ENCODE measurements at regions not wholly inside any gene's neighbourhood (a gene's known extent, or its start where the extent isn't known, plus 50 kb on each side); places are given as distances from the start of the nearest gene placed in this dataset.

DNA sequence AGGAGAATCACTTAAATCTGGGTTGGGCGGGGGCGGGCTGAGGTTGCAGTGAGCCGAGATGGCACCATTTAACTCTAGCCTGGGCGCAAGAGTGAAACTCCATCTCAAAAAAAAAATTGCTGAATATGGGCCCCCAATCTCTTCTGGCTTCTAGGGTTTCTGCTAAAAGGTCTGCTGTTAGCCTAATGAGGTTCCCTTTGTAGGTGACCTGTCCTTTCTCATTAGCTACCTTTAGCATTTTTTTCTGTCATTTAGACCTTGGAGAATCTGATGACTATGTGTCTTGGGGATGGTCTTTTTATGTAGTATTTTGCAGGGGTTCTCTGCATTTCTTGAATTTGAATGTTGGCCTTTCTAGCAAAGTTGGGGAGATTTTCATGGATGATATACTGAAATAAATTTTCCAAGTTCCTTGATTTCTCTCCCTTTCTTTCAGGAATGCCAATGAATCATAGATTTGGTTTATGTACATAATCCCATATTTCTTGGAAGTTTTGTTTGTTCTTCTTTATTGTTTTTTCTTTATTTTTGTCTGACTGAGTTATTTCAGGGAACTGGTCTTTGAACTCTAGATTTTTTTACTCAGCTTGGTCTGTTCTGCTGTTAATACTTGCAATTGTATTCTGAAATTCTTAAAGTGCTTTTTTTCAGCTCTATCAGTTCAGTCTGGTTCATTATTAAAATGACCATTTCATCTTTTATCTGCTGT, 181.5 kb downstream of the TTC6 start:
- no peak for TF ChIP-seq ZNF133 (tag by site-specific recombination; IDR thresholded peaks at IDR 0.05)
- TF ChIP-seq, protein P1, sequence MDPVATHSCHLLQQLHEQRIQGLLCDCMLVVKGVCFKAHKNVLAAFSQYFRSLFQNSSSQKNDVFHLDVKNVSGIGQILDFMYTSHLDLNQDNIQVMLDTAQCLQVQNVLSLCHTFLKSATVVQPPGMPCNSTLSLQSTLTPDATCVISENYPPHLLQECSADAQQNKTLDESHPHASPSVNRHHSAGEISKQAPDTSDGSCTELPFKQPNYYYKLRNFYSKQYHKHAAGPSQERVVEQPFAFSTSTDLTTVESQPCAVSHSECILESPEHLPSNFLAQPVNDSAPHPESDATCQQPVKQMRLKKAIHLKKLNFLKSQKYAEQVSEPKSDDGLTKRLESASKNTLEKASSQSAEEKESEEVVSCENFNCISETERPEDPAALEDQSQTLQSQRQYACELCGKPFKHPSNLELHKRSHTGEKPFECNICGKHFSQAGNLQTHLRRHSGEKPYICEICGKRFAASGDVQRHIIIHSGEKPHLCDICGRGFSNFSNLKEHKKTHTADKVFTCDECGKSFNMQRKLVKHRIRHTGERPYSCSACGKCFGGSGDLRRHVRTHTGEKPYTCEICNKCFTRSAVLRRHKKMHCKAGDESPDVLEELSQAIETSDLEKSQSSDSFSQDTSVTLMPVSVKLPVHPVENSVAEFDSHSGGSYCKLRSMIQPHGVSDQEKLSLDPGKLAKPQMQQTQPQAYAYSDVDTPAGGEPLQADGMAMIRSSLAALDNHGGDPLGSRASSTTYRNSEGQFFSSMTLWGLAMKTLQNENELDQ (tag by site-specific recombination; IDR thresholded peaks at IDR 0.05; ENCODE audit: low read depth) = no peak
- no peak for TF ChIP-seq ZNF311 (tag by site-specific recombination; IDR thresholded peaks at IDR 0.05; ENCODE audit: borderline replicate concordance)
- TF ChIP-seq, protein P2, sequence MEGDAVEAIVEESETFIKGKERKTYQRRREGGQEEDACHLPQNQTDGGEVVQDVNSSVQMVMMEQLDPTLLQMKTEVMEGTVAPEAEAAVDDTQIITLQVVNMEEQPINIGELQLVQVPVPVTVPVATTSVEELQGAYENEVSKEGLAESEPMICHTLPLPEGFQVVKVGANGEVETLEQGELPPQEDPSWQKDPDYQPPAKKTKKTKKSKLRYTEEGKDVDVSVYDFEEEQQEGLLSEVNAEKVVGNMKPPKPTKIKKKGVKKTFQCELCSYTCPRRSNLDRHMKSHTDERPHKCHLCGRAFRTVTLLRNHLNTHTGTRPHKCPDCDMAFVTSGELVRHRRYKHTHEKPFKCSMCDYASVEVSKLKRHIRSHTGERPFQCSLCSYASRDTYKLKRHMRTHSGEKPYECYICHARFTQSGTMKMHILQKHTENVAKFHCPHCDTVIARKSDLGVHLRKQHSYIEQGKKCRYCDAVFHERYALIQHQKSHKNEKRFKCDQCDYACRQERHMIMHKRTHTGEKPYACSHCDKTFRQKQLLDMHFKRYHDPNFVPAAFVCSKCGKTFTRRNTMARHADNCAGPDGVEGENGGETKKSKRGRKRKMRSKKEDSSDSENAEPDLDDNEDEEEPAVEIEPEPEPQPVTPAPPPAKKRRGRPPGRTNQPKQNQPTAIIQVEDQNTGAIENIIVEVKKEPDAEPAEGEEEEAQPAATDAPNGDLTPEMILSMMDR (tag by site-specific recombination; IDR thresholded peaks at IDR 0.05) = no peak
- TF ChIP-seq HOXA7 (CRISPR knock-in tag; IDR thresholded peaks at IDR 0.05; ENCODE audit: borderline replicate concordance) = no peak
- no peak for TF ChIP-seq ZNF274 (IDR thresholded peaks at IDR 0.05; ENCODE audit: low read length)
- no peak for TF ChIP-seq ZNF274 (tag by site-specific recombination; IDR thresholded peaks at IDR 0.05; ENCODE audit: borderline replicate concordance)
- TF ChIP-seq, protein P3, sequence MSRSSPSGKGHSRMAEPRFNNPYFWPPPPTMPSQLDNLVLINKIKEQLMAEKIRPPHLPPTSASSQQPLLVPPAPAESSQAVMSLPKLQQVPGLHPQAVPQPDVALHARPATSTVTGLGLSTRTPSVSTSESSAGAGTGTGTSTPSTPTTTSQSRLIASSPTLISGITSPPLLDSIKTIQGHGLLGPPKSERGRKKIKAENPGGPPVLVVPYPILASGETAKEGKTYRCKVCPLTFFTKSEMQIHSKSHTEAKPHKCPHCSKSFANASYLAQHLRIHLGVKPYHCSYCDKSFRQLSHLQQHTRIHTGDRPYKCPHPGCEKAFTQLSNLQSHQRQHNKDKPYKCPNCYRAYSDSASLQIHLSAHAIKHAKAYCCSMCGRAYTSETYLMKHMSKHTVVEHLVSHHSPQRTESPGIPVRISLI (tag by site-specific recombination; IDR thresholded peaks at IDR 0.05) = no peak
- no peak for TF ChIP-seq YY1 (tag by site-specific recombination; IDR thresholded peaks at IDR 0.05)
- TF ChIP-seq GLI2 (tag by site-specific recombination; IDR thresholded peaks at IDR 0.05; ENCODE audit: borderline replicate concordance, low read depth) = no peak
- no peak for TF ChIP-seq ZBTB7A (tag by site-specific recombination; IDR thresholded peaks at IDR 0.05; ENCODE audit: low read depth)
- TF ChIP-seq SP2 (tag by site-specific recombination; IDR thresholded peaks at IDR 0.05) = no peak
- TF ChIP-seq ZNF626 (tag by site-specific recombination; IDR thresholded peaks at IDR 0.05) = no peak
- no peak for TF ChIP-seq MYNN (tag by site-specific recombination; IDR thresholded peaks at IDR 0.05; ENCODE audit: borderline replicate concordance)
